ENCODE measurements at regions not wholly inside any gene's neighbourhood (a gene's known extent, or its start where the extent isn't known, plus 50 kb on each side); places are given as distances from the start of the nearest gene placed in this dataset.

- TF ChIP-seq POLR2AphosphoS5 (IDR thresholded peaks at IDR 0.05; ENCODE audit: insufficient read depth in 1 of 2, low read depth in 1 of 2) = no peak
- no peak for TF ChIP-seq CTCF (IDR thresholded peaks at IDR 0.05)
- TF ChIP-seq POLR2A (IDR thresholded peaks at IDR 0.05) = no peak
Observed at GRCh38 chr2:221655300-221655699, 83.2 kb upstream of the EPHA4 start.

All from vagina (tissue), 2 donors.